ENCODE measurements at regions not wholly inside any gene's neighbourhood (a gene's known extent, or its start where the extent isn't known, plus 50 kb on each side); places are given as distances from the start of the nearest gene placed in this dataset.

DNA sequence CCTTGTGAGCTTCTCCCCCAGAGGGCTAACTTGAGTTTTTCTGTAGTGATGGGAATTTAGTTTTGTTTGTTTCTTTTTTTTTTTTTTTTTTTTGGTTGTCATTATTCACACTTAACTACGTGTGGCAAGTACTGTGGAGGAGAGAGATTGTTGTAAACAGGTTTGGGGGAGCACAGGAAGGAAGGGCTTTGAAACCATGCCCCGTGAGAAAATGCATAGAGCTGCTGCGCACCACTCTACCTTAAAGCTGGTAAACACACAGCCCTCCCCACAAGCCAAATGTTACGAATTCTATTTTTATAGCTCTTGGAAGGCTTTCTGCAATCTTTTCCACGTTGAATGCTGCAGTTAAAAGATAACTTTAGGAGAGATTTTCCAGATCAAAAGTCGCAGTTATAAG is 76.2 kb downstream of the ZNF22 start:
- TF ChIP-seq SIN3A (IDR thresholded peaks at IDR 0.05; ENCODE audit: borderline replicate concordance, insufficient read depth, low read length) = no peak
- TF ChIP-seq TAF1 (IDR thresholded peaks at IDR 0.05; ENCODE audit: borderline replicate concordance, insufficient read depth, low read length) = no peak
- TF ChIP-seq REST (IDR thresholded peaks at IDR 0.05; ENCODE audit: insufficient read depth in 1 of 2, low read depth in 2 of 2, low read length in 2 of 2) = no peak
- no peak for TF ChIP-seq FOXP2 (optimal IDR thresholded peaks at IDR 0.05; ENCODE audit: borderline replicate concordance, extremely low read depth, extremely low read length, insufficient read depth)
- TF ChIP-seq POLR2AphosphoS5 (IDR thresholded peaks at IDR 0.05; ENCODE audit: low read depth, low read length) = no peak

DNA sequence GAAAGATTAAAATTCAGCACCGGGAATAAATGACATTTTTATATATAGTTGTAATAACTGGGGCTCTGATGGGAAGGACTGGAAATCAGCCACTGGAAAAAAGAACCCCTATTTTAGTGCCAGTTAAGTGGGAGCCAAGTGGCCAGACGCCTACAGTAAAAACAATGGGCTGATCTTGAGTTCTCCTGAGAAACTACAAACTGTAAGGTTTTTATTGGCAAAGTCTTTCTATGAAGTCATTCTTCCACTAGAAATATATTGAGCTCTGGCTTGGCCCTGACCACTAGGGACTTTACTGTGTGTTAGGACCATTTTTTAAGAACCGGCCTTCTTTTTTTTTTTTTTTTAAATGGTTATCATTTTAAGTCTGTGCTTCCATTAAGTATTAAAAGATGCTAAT is 79.6 kb downstream of the ZNF22 start:
- TF ChIP-seq TAF1 (IDR thresholded peaks at IDR 0.05; ENCODE audit: borderline replicate concordance, insufficient read depth, low read length) = no peak
- no peak for TF ChIP-seq SIN3A (IDR thresholded peaks at IDR 0.05; ENCODE audit: borderline replicate concordance, insufficient read depth, low read length)
- TF ChIP-seq FOXP2 (optimal IDR thresholded peaks at IDR 0.05; ENCODE audit: borderline replicate concordance, extremely low read depth, extremely low read length, insufficient read depth) = no peak
- TF ChIP-seq POLR2AphosphoS5 (IDR thresholded peaks at IDR 0.05; ENCODE audit: low read depth, low read length) = no peak
- TF ChIP-seq REST (IDR thresholded peaks at IDR 0.05; ENCODE audit: insufficient read depth in 1 of 2, low read depth in 2 of 2, low read length in 2 of 2) = no peak

DNA sequence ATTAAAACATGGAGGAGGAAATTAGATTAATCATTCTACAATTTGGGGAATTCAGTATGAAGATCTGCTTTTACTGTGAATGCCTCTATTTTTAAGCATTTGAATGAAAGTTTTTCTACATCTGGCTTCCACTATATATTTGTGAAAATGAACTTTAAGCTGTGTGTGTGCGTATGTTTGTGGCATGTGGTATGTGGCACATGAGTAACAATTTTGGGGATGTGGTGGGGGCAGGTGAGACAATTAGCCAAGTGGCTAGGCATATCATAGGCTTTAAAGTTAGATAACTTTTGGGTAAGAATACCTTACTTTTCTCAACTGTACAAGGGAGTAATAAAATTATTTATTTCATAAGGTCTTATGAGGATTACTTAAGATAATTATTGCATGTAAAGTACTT is 81.5 kb downstream of the ZNF22 start:
- no peak for TF ChIP-seq SIN3A (IDR thresholded peaks at IDR 0.05; ENCODE audit: borderline replicate concordance, insufficient read depth, low read length)
- no peak for TF ChIP-seq REST (IDR thresholded peaks at IDR 0.05; ENCODE audit: insufficient read depth in 1 of 2, low read depth in 2 of 2, low read length in 2 of 2)
- TF ChIP-seq TAF1 (IDR thresholded peaks at IDR 0.05; ENCODE audit: borderline replicate concordance, insufficient read depth, low read length) = no peak
- no peak for TF ChIP-seq FOXP2 (optimal IDR thresholded peaks at IDR 0.05; ENCODE audit: borderline replicate concordance, extremely low read depth, extremely low read length, insufficient read depth)
- no peak for TF ChIP-seq POLR2AphosphoS5 (IDR thresholded peaks at IDR 0.05; ENCODE audit: low read depth, low read length)

GRCh38 chr10:45091968-45092367 is 91.2 kb downstream of the ZNF22 start:
- no peak for TF ChIP-seq FOXP2 (optimal IDR thresholded peaks at IDR 0.05; ENCODE audit: borderline replicate concordance, extremely low read depth, extremely low read length, insufficient read depth)
- TF ChIP-seq SIN3A (IDR thresholded peaks at IDR 0.05; ENCODE audit: borderline replicate concordance, insufficient read depth, low read length) = no peak
- TF ChIP-seq TAF1 (IDR thresholded peaks at IDR 0.05; ENCODE audit: borderline replicate concordance, insufficient read depth, low read length) = no peak
- TF ChIP-seq POLR2AphosphoS5 (IDR thresholded peaks at IDR 0.05; ENCODE audit: low read depth, low read length) = no peak
- TF ChIP-seq REST (IDR thresholded peaks at IDR 0.05; ENCODE audit: insufficient read depth in 1 of 2, low read depth in 2 of 2, low read length in 2 of 2) = no peak

GRCh38 chr10:45093945-45094344 is 93.2 kb downstream of the ZNF22 start:
- TF ChIP-seq FOXP2 (optimal IDR thresholded peaks at IDR 0.05; ENCODE audit: borderline replicate concordance, extremely low read depth, extremely low read length, insufficient read depth) (no peak), TAF1 (IDR thresholded peaks at IDR 0.05; ENCODE audit: borderline replicate concordance, insufficient read depth, low read length) (no peak), SIN3A (IDR thresholded peaks at IDR 0.05; ENCODE audit: borderline replicate concordance, insufficient read depth, low read length) (no peak), REST (IDR thresholded peaks at IDR 0.05; ENCODE audit: insufficient read depth in 1 of 2, low read depth in 2 of 2, low read length in 2 of 2) (no peak), POLR2AphosphoS5 (IDR thresholded peaks at IDR 0.05; ENCODE audit: low read depth, low read length) (no peak)
